DND-41 (cell line): ENCODE measurements at regions not wholly inside any gene's neighbourhood (a gene's known extent, or its start where the extent isn't known, plus 50 kb on each side); places are given as distances from the start of the nearest gene placed in this dataset.

Experiments
- ATAC-seq: fragments of 200-7000 bp; cut with Tn5 transposase; 3 replicates; pipeline ENCODE4 v1.9.1; 2021; ENCODE audit warnings: low read depth; ENCODE audit not compliant: insufficient read depth
- DNase-seq: peaks from one replicate; pipeline ENCODE4 v3.0.0-alpha.2; 2020
- H2AFZ ChIP-seq: 2 replicates; pipeline ENCODE4 v1.6.0; 2012; ENCODE audit warnings: low read depth, low read length
- H3K27ac ChIP-seq: 2 replicates; pipeline ENCODE4 v1.5.1; 2012; ENCODE audit warnings: low read length, inconsistent platforms
- H3K27me3 ChIP-seq: fragments of 200-600 bp; sonication (generic); 2 replicates; pipeline ENCODE4 v1.6.0; 2012; ENCODE audit warnings: low read length, mild to moderate bottlenecking, inconsistent platforms; ENCODE audit not compliant: insufficient read depth, poor library complexity
- H3K36me3 ChIP-seq: 2 replicates; pipeline ENCODE4 v1.5.1; 2012; ENCODE audit warnings: low read length, inconsistent platforms; ENCODE audit not compliant: insufficient read depth
- H3K4me1 ChIP-seq: 2 replicates; pipeline ENCODE4 v1.5.1; 2012; ENCODE audit warnings: mild to moderate bottlenecking, low read length; ENCODE audit not compliant: insufficient read depth
- H3K4me2 ChIP-seq: 2 replicates; pipeline ENCODE4 v1.6.0; 2012; ENCODE audit warnings: mild to moderate bottlenecking, moderate library complexity, low read length, inconsistent platforms; ENCODE audit not compliant: insufficient read depth
- H3K4me3 ChIP-seq, 2 experiments: fragments of 200-600 bp in 1 of 2; shearing (Covaris generic) in 1 of 2; 2 replicates each; pipeline ENCODE4 v1.5.1; 2012 to 2016; ENCODE audit warnings: inconsistent platforms in 2 of 2, low read length in 2 of 2, mild to moderate bottlenecking in 2 of 2, low read depth in 1 of 2, moderate library complexity in 1 of 2
- H3K79me2 ChIP-seq: 2 replicates; pipeline ENCODE4 v1.6.0; 2012; ENCODE audit warnings: low read length, inconsistent platforms; ENCODE audit not compliant: insufficient read depth
- H3K9ac ChIP-seq: 2 replicates; pipeline ENCODE4 v1.6.0; 2012; ENCODE audit warnings: low read depth, mild to moderate bottlenecking, inconsistent platforms, low read length, moderate library complexity
- H3K9me3 ChIP-seq: 2 replicates; pipeline ENCODE4 v1.5.1; 2012; ENCODE audit warnings: low read length, moderate library complexity, mild to moderate bottlenecking, inconsistent platforms; ENCODE audit not compliant: insufficient read depth, severe bottlenecking
- H4K20me1 ChIP-seq: 2 replicates; pipeline ENCODE4 v1.6.0; 2012; ENCODE audit warnings: low read length; ENCODE audit not compliant: insufficient read depth
- EZH2 ChIP-seq: IDR thresholded peaks from 3 replicates; pipeline ENCODE4 v1.6.1; 2012; ENCODE audit warnings: borderline replicate concordance, low read depth, mild to moderate bottlenecking, moderate library complexity, low read length, inconsistent platforms; ENCODE audit not compliant: severe bottlenecking
- TF ChIP-seq, protein P1 (sequence below): IDR thresholded peaks from 2 replicates; pipeline ENCODE4 v1.5.1; 2012; ENCODE audit warnings: borderline replicate concordance, low read length, moderate library complexity, mild to moderate bottlenecking; ENCODE audit not compliant: poor library complexity, severe bottlenecking; ENCODE audit errors: extremely low read depth

DNA sequence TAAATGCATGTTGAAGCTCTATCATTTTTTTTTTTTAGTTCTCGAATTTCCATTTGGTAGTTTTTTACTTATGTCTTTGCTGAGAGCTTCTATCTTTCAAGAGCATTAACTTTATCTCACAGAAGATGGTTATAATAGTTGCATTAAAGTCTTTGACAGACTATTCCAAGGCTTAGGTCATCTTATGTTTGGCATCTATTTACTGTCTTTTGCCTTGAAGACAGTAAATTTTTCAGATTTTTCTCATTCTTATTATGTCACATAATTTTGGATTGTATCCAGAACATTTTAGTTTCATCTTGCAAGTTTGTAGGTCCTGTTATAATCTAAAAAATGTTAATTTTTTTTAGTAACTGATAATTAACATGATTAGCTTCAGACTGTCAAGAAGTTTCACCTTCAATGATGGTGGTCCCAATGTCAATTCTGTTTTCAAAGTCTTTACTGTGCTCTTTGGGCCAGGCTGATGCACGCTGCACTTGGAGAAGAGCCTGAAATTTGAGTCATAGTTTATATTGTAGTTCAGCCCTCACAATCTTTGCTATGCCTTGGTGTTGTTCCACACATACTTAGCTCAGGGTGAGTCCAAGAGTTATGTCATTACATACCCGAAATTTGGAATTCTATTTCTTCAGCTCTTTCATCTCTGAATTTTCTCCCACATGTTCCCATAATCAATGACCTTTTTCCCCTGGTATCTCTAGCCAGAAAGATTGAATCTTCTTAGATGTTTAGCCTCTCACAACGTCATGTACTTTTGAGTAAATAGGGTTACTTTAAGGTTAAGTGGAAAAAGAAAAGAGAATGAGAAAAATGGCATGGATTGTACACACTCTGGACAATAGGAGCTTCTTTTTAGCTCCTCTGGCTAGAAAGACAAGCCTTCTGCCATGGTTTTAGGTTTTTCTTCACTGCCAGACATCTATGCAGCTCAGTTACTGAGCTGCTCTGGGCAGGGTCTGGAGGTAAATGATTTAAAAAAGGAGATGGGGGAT, 110.3 kb upstream of the BTBD3 start:
- Histone ChIP-seq H3K79me2 (no peaks in the 10 kb centered on the region), H3K4me3 (no peak overlapping the region), H3K4me2 (no peak overlapping the region), H3K27me3 (peaks cover 2% of the 10 kb centered on the region), H2AFZ (no peak overlapping the region), H3K9me3 (no peaks in the 10 kb centered on the region), H4K20me1 (no peaks in the 10 kb centered on the region), H3K9ac (no peak overlapping the region), H3K36me3 (no peaks in the 10 kb centered on the region), H3K4me1 (no peaks in the 10 kb centered on the region), H3K27ac (no peak overlapping the region)
- no peak for ATAC-seq
- no peak for DNase-seq
- TF ChIP-seq EZH2 = no peak

DNA sequence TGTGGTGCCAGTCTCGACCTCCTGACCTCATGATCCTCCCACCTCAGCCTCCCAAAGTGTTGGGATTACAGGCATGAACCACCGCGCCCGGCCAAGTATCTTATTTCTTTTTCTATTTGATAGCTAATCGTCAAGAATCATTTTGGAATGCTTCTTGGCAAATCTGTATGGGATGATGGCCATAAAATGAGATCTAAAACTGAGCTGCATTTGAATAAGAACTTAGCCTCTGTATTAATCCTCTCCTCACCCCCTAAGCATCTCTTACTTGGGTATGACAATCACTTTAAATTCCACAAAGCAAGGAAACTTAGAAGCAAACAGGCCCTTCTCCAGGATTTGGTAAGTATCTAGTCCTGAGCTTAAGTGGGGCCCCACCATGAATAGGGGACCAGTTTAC, 108.9 kb upstream of the BTBD3 start:
- no peak overlapping the region for H3K4me3 ChIP-seq
- ATAC-seq (no peak), DNase-seq (no peak)
- H3K4me1 ChIP-seq = no peaks in the 10 kb centered on the region
- peaks cover 2% of the 10 kb centered on the region for H3K27me3 ChIP-seq
- TF ChIP-seq, protein P1, sequence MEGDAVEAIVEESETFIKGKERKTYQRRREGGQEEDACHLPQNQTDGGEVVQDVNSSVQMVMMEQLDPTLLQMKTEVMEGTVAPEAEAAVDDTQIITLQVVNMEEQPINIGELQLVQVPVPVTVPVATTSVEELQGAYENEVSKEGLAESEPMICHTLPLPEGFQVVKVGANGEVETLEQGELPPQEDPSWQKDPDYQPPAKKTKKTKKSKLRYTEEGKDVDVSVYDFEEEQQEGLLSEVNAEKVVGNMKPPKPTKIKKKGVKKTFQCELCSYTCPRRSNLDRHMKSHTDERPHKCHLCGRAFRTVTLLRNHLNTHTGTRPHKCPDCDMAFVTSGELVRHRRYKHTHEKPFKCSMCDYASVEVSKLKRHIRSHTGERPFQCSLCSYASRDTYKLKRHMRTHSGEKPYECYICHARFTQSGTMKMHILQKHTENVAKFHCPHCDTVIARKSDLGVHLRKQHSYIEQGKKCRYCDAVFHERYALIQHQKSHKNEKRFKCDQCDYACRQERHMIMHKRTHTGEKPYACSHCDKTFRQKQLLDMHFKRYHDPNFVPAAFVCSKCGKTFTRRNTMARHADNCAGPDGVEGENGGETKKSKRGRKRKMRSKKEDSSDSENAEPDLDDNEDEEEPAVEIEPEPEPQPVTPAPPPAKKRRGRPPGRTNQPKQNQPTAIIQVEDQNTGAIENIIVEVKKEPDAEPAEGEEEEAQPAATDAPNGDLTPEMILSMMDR = no peak
- TF ChIP-seq EZH2 = no peak
- H2AFZ ChIP-seq = no peak overlapping the region
- no peak overlapping the region for H3K4me2 ChIP-seq
- H3K9ac ChIP-seq = no peak overlapping the region
- no peaks in the 10 kb centered on the region for H3K9me3 ChIP-seq
- H3K79me2 ChIP-seq = no peaks in the 10 kb centered on the region
- no peaks in the 10 kb centered on the region for H3K36me3 ChIP-seq
- H4K20me1 ChIP-seq = no peaks in the 10 kb centered on the region
- H3K27ac ChIP-seq = no peak overlapping the region

DNA sequence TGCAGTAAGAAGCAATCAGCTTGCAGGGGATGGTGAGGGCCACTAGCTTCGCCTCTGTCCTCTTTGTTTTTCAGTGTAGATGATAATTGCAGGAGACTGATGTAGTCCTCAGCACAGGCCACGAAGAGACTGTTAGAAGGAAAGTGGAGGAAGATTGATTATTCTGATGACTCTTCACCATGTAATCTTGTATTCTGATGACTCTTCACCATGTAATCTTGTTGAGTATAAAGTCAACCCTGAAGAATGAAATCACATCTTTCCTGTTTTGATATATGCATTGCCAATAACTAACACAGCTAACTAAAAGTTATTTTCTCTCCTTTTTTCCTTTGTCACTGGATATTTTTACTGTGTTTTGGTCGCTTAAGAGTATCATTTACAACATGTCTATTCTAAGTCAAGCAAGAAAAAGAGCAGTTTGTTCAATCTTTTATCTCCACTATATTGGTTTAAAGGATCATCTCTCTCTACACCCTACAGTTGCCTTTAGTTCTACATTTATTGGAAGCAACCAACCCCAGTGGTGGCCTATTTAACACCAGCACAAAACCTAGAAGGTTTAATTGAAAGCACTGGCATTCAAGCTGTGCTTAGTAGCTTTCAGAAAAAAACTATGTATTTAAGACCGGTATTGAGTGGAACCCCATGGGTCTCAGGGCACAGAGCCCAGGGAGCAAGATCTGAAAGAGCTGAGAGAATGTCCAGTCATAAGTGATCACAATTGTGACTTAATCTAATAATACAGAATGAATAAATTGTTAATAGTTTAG, 107.2 kb upstream of the BTBD3 start:
- H3K27me3 ChIP-seq = peaks cover 2% of the 10 kb centered on the region
- no peak overlapping the region for H2AFZ ChIP-seq
- H3K9ac ChIP-seq = no peak overlapping the region
- TF ChIP-seq, protein P1 = no peak
- no peak for TF ChIP-seq EZH2
- no peak for DNase-seq
- H3K4me2 ChIP-seq = no peak overlapping the region
- no peaks in the 10 kb centered on the region for H3K79me2 ChIP-seq
- no peaks in the 10 kb centered on the region for H3K4me1 ChIP-seq
- no peak overlapping the region for H3K4me3 ChIP-seq
- no peaks in the 10 kb centered on the region for H3K36me3 ChIP-seq
- no peak for ATAC-seq
- no peaks in the 10 kb centered on the region for H3K9me3 ChIP-seq
- H4K20me1 ChIP-seq = no peaks in the 10 kb centered on the region
- H3K27ac ChIP-seq = no peak overlapping the region
